22Rv1 (cell line): ENCODE measurements at regions not wholly inside any gene's neighbourhood (a gene's known extent, or its start where the extent isn't known, plus 50 kb on each side); places are given as distances from the start of the nearest gene placed in this dataset.

Experiments
- H3K27ac ChIP-seq: fragments of 450-650 bp; 2 replicates; pipeline ENCODE4 v1.5.1; 2017
- ZFX ChIP-seq: fragments of 450-650 bp; IDR thresholded peaks from 2 replicates; pipeline ENCODE4 v1.6.1; 2017; ENCODE audit warnings: antibody characterized with exemption, borderline replicate concordance
- TF ChIP-seq, protein P1 (sequence below): fragments of 450-650 bp; IDR thresholded peaks from 2 replicates; pipeline ENCODE4 v1.5.1; 2017; ENCODE audit warnings: mild to moderate bottlenecking

DNA sequence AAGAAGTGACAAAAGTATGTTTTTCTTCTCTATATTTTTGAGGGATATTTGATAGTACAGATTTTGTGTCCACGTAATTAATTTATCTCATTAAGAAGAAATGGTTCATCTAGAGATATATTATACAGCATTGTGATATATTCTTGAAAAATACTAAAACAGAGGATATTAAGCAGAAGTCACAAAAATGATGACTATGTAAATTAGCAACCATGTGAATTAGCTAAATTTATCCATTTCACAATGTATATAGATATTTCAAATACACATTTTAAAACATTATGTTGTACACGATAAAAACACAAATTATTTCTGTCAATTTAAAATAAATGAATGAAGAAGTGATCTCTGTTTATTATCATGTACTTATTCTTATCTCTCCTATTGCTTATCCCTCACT, 989.5 kb downstream of the TUSC7 start:
- TF ChIP-seq, protein P1, sequence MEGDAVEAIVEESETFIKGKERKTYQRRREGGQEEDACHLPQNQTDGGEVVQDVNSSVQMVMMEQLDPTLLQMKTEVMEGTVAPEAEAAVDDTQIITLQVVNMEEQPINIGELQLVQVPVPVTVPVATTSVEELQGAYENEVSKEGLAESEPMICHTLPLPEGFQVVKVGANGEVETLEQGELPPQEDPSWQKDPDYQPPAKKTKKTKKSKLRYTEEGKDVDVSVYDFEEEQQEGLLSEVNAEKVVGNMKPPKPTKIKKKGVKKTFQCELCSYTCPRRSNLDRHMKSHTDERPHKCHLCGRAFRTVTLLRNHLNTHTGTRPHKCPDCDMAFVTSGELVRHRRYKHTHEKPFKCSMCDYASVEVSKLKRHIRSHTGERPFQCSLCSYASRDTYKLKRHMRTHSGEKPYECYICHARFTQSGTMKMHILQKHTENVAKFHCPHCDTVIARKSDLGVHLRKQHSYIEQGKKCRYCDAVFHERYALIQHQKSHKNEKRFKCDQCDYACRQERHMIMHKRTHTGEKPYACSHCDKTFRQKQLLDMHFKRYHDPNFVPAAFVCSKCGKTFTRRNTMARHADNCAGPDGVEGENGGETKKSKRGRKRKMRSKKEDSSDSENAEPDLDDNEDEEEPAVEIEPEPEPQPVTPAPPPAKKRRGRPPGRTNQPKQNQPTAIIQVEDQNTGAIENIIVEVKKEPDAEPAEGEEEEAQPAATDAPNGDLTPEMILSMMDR: no peak
- no peak for TF ChIP-seq ZFX
- no peak overlapping the region for H3K27ac ChIP-seq

DNA sequence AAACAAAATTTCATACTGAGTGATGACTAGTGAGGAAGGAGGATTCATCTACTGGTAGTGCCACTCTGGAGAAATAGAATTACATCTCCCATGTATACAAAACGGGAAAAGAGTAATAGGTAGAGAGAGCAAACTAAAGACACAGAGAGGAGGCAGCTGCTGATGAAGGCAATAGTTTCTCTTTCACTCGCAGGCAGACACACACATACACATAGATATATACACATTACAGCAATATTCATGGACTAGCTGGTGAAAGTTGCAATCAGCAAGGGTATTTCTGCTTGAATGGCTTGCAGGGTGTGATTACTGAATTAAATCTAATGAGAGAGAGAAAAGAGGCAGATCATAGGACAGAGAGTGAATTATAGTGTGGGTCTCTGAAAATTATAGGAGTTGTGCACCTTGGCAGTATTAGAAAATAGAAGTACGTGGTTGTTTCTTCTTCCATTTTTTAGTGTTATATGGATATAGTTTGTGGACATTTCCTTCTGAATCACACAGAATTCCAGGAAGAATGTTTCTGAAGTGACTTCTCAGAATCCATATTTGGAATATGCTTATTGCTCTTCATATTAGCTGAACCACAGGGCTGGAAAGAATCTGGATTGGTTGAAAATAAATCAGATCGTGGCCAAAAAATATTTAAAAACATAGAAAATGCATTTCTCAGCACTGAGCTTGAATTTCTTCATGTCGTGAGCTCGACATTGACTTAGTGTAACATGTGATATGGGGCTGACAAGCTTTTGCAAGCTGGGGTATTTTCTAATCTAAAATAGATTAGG, 991.2 kb downstream of the TUSC7 start:
- H3K27ac ChIP-seq: no peak overlapping the region
- TF ChIP-seq, protein P1: no peak
- TF ChIP-seq ZFX: no peak

DNA sequence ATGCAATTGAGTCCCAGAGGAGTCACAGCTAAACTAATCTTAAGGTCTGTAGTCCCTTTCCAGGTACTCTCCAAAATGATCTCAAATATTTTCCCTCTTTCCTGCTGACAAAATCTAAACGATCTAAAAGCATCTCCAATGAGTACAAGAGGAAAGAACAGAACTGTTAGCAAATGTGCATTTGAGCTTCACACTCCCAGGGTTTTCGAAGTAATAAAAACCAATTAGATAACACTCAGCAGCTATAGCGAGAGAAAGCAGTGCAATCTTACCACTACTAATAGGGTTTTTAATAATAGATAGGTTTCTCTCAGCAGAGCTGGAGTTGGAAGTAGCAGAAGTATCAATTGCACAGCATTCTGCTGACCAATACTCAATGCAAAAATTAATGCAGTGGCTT, 995.4 kb downstream of the TUSC7 start:
- TF ChIP-seq, protein P1: no peak
- no peak for TF ChIP-seq ZFX
- no peak overlapping the region for H3K27ac ChIP-seq

GRCh38 chr3:117706037-117706436, 996.5 kb downstream of the TUSC7 start:
- H3K27ac ChIP-seq: no peak overlapping the region

GRCh38 chr3:117706756-117707155, 997.2 kb downstream of the TUSC7 start:
- TF ChIP-seq, protein P1: no peak
- TF ChIP-seq ZFX: no peak
- H3K27ac ChIP-seq: no peak overlapping the region

More at GRCh38 chr3:117706037-117706436, 996.5 kb downstream of the TUSC7 start:
- TF ChIP-seq, protein P1: no peak
- TF ChIP-seq ZFX: no peak

DNA sequence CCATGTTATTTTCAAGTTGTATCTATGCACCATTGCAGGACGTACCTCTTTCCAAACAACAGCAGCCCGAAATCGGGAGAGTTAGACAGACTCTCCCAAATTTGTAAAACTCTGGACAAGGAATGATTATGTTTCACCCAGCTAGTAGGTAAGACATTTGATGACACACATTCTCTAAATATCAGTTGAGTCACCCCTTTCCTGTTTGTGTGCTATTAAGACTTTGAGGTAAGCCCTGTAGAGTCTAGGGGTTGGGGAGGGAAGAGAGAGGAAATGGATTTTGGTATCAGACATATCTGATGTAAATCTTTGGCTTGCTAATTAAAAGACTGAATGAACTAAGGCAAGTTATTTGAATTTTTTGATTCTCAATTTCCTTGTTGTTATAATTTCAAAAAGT, 999.0 kb downstream of the TUSC7 start:
- no peak overlapping the region for H3K27ac ChIP-seq
- TF ChIP-seq, protein P1: no peak

- H3K27ac ChIP-seq: no peak overlapping the region
- no peak for TF ChIP-seq ZFX
- TF ChIP-seq, protein P1: no peak
Observed at GRCh38 chr3:117709108-117709507, 999.5 kb downstream of the TUSC7 start.
